DND-41 (cell line): ENCODE measurements at regions not wholly inside any gene's neighbourhood (a gene's known extent, or its start where the extent isn't known, plus 50 kb on each side); places are given as distances from the start of the nearest gene placed in this dataset.

Source experiments
- ATAC-seq: fragments of 200-7000 bp; cut with Tn5 transposase; 3 replicates; pipeline ENCODE4 v1.9.1; 2021; ENCODE audit warnings: low read depth; ENCODE audit not compliant: insufficient read depth
- DNase-seq: peaks from one replicate; pipeline ENCODE4 v3.0.0-alpha.2; 2020
- H2AFZ ChIP-seq: 2 replicates; pipeline ENCODE4 v1.6.0; 2012; ENCODE audit warnings: low read depth, low read length
- H3K27ac ChIP-seq: 2 replicates; pipeline ENCODE4 v1.5.1; 2012; ENCODE audit warnings: low read length, inconsistent platforms
- H3K27me3 ChIP-seq: fragments of 200-600 bp; sonication (generic); 2 replicates; pipeline ENCODE4 v1.6.0; 2012; ENCODE audit warnings: low read length, mild to moderate bottlenecking, inconsistent platforms; ENCODE audit not compliant: insufficient read depth, poor library complexity
- H3K36me3 ChIP-seq: 2 replicates; pipeline ENCODE4 v1.5.1; 2012; ENCODE audit warnings: low read length, inconsistent platforms; ENCODE audit not compliant: insufficient read depth
- H3K4me1 ChIP-seq: 2 replicates; pipeline ENCODE4 v1.5.1; 2012; ENCODE audit warnings: mild to moderate bottlenecking, low read length; ENCODE audit not compliant: insufficient read depth
- H3K4me2 ChIP-seq: 2 replicates; pipeline ENCODE4 v1.6.0; 2012; ENCODE audit warnings: mild to moderate bottlenecking, moderate library complexity, low read length, inconsistent platforms; ENCODE audit not compliant: insufficient read depth
- H3K4me3 ChIP-seq, 2 experiments: fragments of 200-600 bp in 1 of 2; shearing (Covaris generic) in 1 of 2; 2 replicates each; pipeline ENCODE4 v1.5.1; 2012 to 2016; ENCODE audit warnings: inconsistent platforms in 2 of 2, low read length in 2 of 2, mild to moderate bottlenecking in 2 of 2, low read depth in 1 of 2, moderate library complexity in 1 of 2
- H3K79me2 ChIP-seq: 2 replicates; pipeline ENCODE4 v1.6.0; 2012; ENCODE audit warnings: low read length, inconsistent platforms; ENCODE audit not compliant: insufficient read depth
- H3K9ac ChIP-seq: 2 replicates; pipeline ENCODE4 v1.6.0; 2012; ENCODE audit warnings: low read depth, mild to moderate bottlenecking, inconsistent platforms, low read length, moderate library complexity
- H3K9me3 ChIP-seq: 2 replicates; pipeline ENCODE4 v1.5.1; 2012; ENCODE audit warnings: low read length, moderate library complexity, mild to moderate bottlenecking, inconsistent platforms; ENCODE audit not compliant: insufficient read depth, severe bottlenecking
- H4K20me1 ChIP-seq: 2 replicates; pipeline ENCODE4 v1.6.0; 2012; ENCODE audit warnings: low read length; ENCODE audit not compliant: insufficient read depth
- EZH2 ChIP-seq: IDR thresholded peaks from 3 replicates; pipeline ENCODE4 v1.6.1; 2012; ENCODE audit warnings: borderline replicate concordance, low read depth, mild to moderate bottlenecking, moderate library complexity, low read length, inconsistent platforms; ENCODE audit not compliant: severe bottlenecking
- TF ChIP-seq, protein P1 (sequence below): IDR thresholded peaks from 2 replicates; pipeline ENCODE4 v1.5.1; 2012; ENCODE audit warnings: borderline replicate concordance, low read length, moderate library complexity, mild to moderate bottlenecking; ENCODE audit not compliant: poor library complexity, severe bottlenecking; ENCODE audit errors: extremely low read depth

DNA sequence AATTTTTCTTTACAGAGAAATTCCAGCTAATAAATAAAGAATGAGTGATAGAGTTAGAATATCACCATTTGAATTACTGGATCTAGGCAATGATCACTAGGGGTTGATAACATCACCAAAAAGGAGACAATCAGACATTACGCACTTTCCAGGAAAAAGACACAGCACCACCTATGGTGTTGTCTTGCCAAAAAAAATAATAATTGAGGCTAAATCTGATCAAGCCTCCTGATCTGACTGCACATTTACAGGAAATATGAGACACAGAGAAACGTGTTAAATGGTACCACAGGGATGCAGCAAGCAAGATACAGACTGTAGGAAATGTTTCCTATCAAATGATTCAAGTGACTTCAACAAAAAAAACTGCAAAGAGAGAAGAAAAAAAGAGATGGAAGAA lies 92.8 kb downstream of the EOMES start:
- TF ChIP-seq, protein P1, sequence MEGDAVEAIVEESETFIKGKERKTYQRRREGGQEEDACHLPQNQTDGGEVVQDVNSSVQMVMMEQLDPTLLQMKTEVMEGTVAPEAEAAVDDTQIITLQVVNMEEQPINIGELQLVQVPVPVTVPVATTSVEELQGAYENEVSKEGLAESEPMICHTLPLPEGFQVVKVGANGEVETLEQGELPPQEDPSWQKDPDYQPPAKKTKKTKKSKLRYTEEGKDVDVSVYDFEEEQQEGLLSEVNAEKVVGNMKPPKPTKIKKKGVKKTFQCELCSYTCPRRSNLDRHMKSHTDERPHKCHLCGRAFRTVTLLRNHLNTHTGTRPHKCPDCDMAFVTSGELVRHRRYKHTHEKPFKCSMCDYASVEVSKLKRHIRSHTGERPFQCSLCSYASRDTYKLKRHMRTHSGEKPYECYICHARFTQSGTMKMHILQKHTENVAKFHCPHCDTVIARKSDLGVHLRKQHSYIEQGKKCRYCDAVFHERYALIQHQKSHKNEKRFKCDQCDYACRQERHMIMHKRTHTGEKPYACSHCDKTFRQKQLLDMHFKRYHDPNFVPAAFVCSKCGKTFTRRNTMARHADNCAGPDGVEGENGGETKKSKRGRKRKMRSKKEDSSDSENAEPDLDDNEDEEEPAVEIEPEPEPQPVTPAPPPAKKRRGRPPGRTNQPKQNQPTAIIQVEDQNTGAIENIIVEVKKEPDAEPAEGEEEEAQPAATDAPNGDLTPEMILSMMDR = no peak
- TF ChIP-seq EZH2 = no peak
- ATAC-seq = no peak
- Histone ChIP-seq H3K79me2 (no peaks in the 10 kb centered on the region), H3K9me3 (no peaks in the 10 kb centered on the region), H3K36me3 (no peaks in the 10 kb centered on the region), H3K27ac (no peak overlapping the region), H3K4me1 (peaks cover 21% of the 10 kb centered on the region), H2AFZ (0 out of 2 replicates have a peak overlapping the region, but pooled peaks have one; percentile 42), H3K27me3 (no peaks in the 10 kb centered on the region), H4K20me1 (no peaks in the 10 kb centered on the region), H3K4me3 (no peak overlapping the region), H3K9ac (no peak overlapping the region), H3K4me2 (no peak overlapping the region)
- DNase-seq = no peak

DNA sequence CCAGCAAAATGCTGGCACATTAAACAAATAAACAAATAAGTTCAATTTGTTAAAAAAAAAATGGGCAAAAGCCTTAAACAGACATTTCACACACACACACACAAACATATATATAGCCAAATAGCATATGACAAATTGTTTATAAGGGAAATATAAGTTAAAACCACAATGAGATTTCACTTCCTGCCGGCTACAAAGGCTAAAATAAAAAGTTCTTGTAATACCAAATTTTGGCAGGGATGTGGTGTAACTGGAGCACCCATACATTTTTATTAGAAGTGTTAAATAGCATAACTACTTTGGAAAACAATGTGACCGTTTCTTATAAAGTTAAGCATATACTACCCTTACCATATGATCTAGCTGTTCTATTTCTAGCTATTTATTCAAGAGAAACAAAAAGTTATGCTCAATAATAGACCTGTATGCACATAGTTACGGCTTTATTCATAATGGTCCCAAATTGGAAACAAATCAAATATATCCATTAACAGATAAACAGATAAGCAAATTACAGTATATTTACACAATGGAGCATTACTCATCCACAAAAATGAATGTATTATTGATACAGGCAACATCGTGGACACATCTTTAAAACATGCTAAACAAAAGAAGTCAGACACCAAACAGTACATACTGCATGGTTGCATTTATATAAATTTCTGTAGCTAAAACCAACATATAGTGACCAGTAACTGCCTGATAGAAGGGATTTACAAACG lies 93.9 kb downstream of the EOMES start:
- peak overlapping the region; percentile 25; the same call in 1 of the 2 replicates for H3K4me2 ChIP-seq
- no peak overlapping the region for H3K9ac ChIP-seq
- H3K9me3 ChIP-seq = no peaks in the 10 kb centered on the region
- no peaks in the 10 kb centered on the region for H3K79me2 ChIP-seq
- H3K27me3 ChIP-seq = no peaks in the 10 kb centered on the region
- ATAC-seq = peak; percentile 74
- H4K20me1 ChIP-seq = no peaks in the 10 kb centered on the region
- peak overlapping the region; percentile 7 for H3K27ac ChIP-seq
- TF ChIP-seq EZH2 = no peak
- TF ChIP-seq, protein P1 = no peak
- H3K4me3 ChIP-seq = no peak overlapping the region
- H3K36me3 ChIP-seq = no peaks in the 10 kb centered on the region
- no peak overlapping the region for H2AFZ ChIP-seq
- DNase-seq = no peak
- peaks cover 21% of the 10 kb centered on the region for H3K4me1 ChIP-seq

DNA sequence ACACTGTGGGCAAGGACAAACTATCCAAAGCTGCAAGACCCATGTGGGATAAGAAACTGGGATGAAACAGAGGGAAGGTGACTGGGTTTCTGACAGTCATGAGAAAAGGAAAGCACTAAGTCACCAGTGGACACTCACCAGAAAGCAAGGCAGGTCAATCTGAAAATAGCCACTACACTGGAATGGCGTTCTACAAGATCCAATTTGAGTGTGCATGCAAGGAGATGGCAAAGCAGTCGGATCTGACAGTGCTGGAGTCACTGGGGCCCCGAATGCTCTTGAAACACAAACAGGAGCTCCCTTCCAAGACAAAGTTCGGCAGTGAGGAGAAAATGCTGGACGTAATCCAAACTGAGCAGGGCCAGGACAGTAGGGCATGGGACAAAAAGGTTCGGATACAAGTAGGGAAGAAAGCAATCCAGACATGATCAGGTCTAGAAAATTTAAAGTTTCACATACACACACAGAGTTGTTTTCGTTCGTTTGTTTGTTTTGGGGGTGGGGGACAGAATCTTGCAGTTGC lies 95.5 kb downstream of the EOMES start:
- DNase-seq (no peak), ATAC-seq (no peak)
- Histone ChIP-seq H2AFZ (no peak overlapping the region), H3K79me2 (no peaks in the 10 kb centered on the region), H3K9ac (no peak overlapping the region), H3K27me3 (no peaks in the 10 kb centered on the region), H3K4me1 (peaks cover 21% of the 10 kb centered on the region), H4K20me1 (no peaks in the 10 kb centered on the region), H3K4me2 (no peak overlapping the region), H3K27ac (no peak overlapping the region), H3K36me3 (no peaks in the 10 kb centered on the region), H3K4me3 (no peak overlapping the region), H3K9me3 (peaks cover 3% of the 10 kb centered on the region)
- TF ChIP-seq, protein P1 = no peak
- TF ChIP-seq EZH2 = no peak
